HG02973 (cell line): ENCODE measurements at regions not wholly inside any gene's neighbourhood (a gene's known extent, or its start where the extent isn't known, plus 50 kb on each side); places are given as distances from the start of the nearest gene placed in this dataset.

Experiments used
- ATAC-seq: cut with Tn5 transposase; IDR thresholded peaks from one replicate; pipeline ENCODE4 v1.9.1; 2021; ENCODE audit warnings: moderate library complexity; ENCODE audit not compliant: unreplicated experiment

GRCh38 chr6:134381959-134382358 lies 64.0 kb upstream of the SGK1 start:
- ATAC-seq: no peak

GRCh38 chr6:134379599-134379998 lies 61.7 kb upstream of the SGK1 start:
- ATAC-seq: no peak

GRCh38 chr6:134379076-134379475 lies 61.2 kb upstream of the SGK1 start:
- peak; percentile 94 for ATAC-seq

GRCh38 chr6:134378426-134378825 lies 60.5 kb upstream of the SGK1 start:
- ATAC-seq: no peak

GRCh38 chr6:134376785-134377184 lies 58.9 kb upstream of the SGK1 start:
- ATAC-seq: no peak

- no peak for ATAC-seq
Observed at GRCh38 chr6:134375220-134375580, 57.3 kb upstream of the SGK1 start.

- no peak for ATAC-seq
Observed at GRCh38 chr6:134374491-134375219, 56.7 kb upstream of the SGK1 start.

- ATAC-seq: no peak
Observed at GRCh38 chr6:134373993-134374392, 56.1 kb upstream of the SGK1 start.

- peak; percentile 95 for ATAC-seq
Observed at GRCh38 chr6:134373282-134373922, 55.5 kb upstream of the SGK1 start.

GRCh38 chr6:134372603-134373281 lies 54.8 kb upstream of the SGK1 start:
- ATAC-seq: no peak

GRCh38 chr6:134368670-134369069 lies 50.8 kb upstream of the SGK1 start:
- no peak for ATAC-seq
